ENCODE measurements at regions not wholly inside any gene's neighbourhood (a gene's known extent, or its start where the extent isn't known, plus 50 kb on each side); places are given as distances from the start of the nearest gene placed in this dataset.

GRCh38 chrX:135652602-135653001 lies 60.8 kb upstream of the CT45A1 start:
- TF ChIP-seq CTCF (IDR thresholded peaks at IDR 0.05; ENCODE audit: low read depth, low read length, missing input control), result no peak
- TF ChIP-seq SP1 (IDR thresholded peaks at IDR 0.05), result no peak
- no peak for TF ChIP-seq TAF1 (conservative IDR thresholded peaks at IDR 0.05)
- TF ChIP-seq MAX (IDR thresholded peaks at IDR 0.05), result no peak
